ENCODE measurements at regions not wholly inside any gene's neighbourhood (a gene's known extent, or its start where the extent isn't known, plus 50 kb on each side); places are given as distances from the start of the nearest gene placed in this dataset.

GRCh38 chr7:3196629-3197400 lies 104.2 kb upstream of the SDK1 start:
- DNase-seq, result no peak

- no peak for DNase-seq
These were observed 103.4 kb upstream of the SDK1 start for GRCh38 chr7:3197567-3198213.

GRCh38 chr7:3198316-3198715 lies 102.7 kb upstream of the SDK1 start:
- no peak for DNase-seq

- DNase-seq, result no peak
These were observed 100.5 kb upstream of the SDK1 start for GRCh38 chr7:3200504-3200903.

- DNase-seq, result no peak
These were observed 99.7 kb upstream of the SDK1 start for GRCh38 chr7:3201306-3201705.

GRCh38 chr7:3201937-3202710 lies 98.9 kb upstream of the SDK1 start:
- DNase-seq, result no peak

GRCh38 chr7:3204526-3204925 lies 96.5 kb upstream of the SDK1 start:
- DNase-seq, result no peak

GRCh38 chr7:3206101-3206500 lies 95.0 kb upstream of the SDK1 start:
- no peak for DNase-seq

- no peak for DNase-seq
These were observed 94.3 kb upstream of the SDK1 start for GRCh38 chr7:3206771-3207191.

GRCh38 chr7:3207387-3207902 lies 93.6 kb upstream of the SDK1 start:
- no peak for DNase-seq

- DNase-seq, result no peak
These were observed 90.5 kb upstream of the SDK1 start for GRCh38 chr7:3210531-3210930.

GRCh38 chr7:3214090-3214413 lies 87.0 kb upstream of the SDK1 start:
- DNase-seq, result no peak

GRCh38 chr7:3215624-3216585 lies 85.1 kb upstream of the SDK1 start:
- no peak for DNase-seq

GRCh38 chr7:3217166-3217565 lies 83.9 kb upstream of the SDK1 start:
- no peak for DNase-seq

- DNase-seq, result no peak
These were observed 82.4 kb upstream of the SDK1 start for GRCh38 chr7:3218411-3219225.

GRCh38 chr7:3229904-3230470 lies 71.1 kb upstream of the SDK1 start:
- no peak for DNase-seq

GRCh38 chr7:3230908-3231307 lies 70.1 kb upstream of the SDK1 start:
- DNase-seq, result no peak

- no peak for DNase-seq
These were observed 68.8 kb upstream of the SDK1 start for GRCh38 chr7:3232228-3232627.

GRCh38 chr7:3233301-3233700 lies 67.8 kb upstream of the SDK1 start:
- DNase-seq, result no peak

GRCh38 chr7:3234051-3234450 lies 67.0 kb upstream of the SDK1 start:
- no peak for DNase-seq

- DNase-seq, result no peak
These were observed 66.2 kb upstream of the SDK1 start for GRCh38 chr7:3234851-3235250.
